H9 (cell line): ENCODE measurements at regions not wholly inside any gene's neighbourhood (a gene's known extent, or its start where the extent isn't known, plus 50 kb on each side); places are given as distances from the start of the nearest gene placed in this dataset.

Source experiments
- DNase-seq: peaks from one replicate; pipeline ENCODE4 v3.0.0-alpha.2; 2017
- H2AFZ ChIP-seq: one replicate; pipeline ENCODE4 v1.6.1; 2013; ENCODE audit warnings: mild to moderate bottlenecking, low read length, control low read depth, moderate library complexity
- H2AK5ac ChIP-seq: 2 replicates; pipeline ENCODE4 v1.6.1; 2013; ENCODE audit warnings: low read length, control low read depth, mixed read lengths; ENCODE audit not compliant: insufficient read length
- H2BK120ac ChIP-seq: one replicate; pipeline ENCODE4 v1.6.1; 2013; ENCODE audit warnings: low read depth, mild to moderate bottlenecking, low read length, control low read depth, inconsistent platforms; ENCODE audit not compliant: poor library complexity, severe bottlenecking
- H2BK12ac ChIP-seq: 2 replicates; pipeline ENCODE4 v1.6.1; 2013; ENCODE audit warnings: low read length, control low read depth, mixed read lengths, low read depth; ENCODE audit not compliant: insufficient read length
- H2BK15ac ChIP-seq: 2 replicates; pipeline ENCODE4 v1.6.1; 2013; ENCODE audit warnings: low read depth, low read length, control low read depth
- H2BK20ac ChIP-seq: one replicate; pipeline ENCODE4 v1.6.1; 2013; ENCODE audit warnings: low read depth, mild to moderate bottlenecking, low read length, control low read depth, inconsistent platforms; ENCODE audit not compliant: poor library complexity, severe bottlenecking
- H2BK5ac ChIP-seq: 2 replicates; pipeline ENCODE4 v1.6.1; 2013; ENCODE audit warnings: low read length, control low read depth, mixed read lengths; ENCODE audit not compliant: insufficient read length
- H3K14ac ChIP-seq: 2 replicates; pipeline ENCODE4 v1.6.1; 2013; ENCODE audit warnings: low read length, control low read depth; ENCODE audit not compliant: insufficient read depth
- H3K18ac ChIP-seq: 2 replicates; pipeline ENCODE4 v1.6.1; 2013; ENCODE audit warnings: low read depth, mild to moderate bottlenecking, mixed read lengths, low read length, control low read depth; ENCODE audit not compliant: insufficient read length
- H3K23ac ChIP-seq: 2 replicates; pipeline ENCODE4 v1.6.1; 2013; ENCODE audit warnings: low read length, control low read depth, mixed read lengths, low read depth; ENCODE audit not compliant: insufficient read length
- H3K23me2 ChIP-seq: 2 replicates; pipeline ENCODE4 v1.6.1; 2013; ENCODE audit warnings: low read depth, mild to moderate bottlenecking, mixed read lengths, low read length, control low read depth; ENCODE audit not compliant: insufficient read length, poor library complexity, severe bottlenecking
- H3K27ac ChIP-seq: 2 replicates; pipeline ENCODE4 v1.5.1; 2013; ENCODE audit warnings: low read length, control low read depth, mixed read lengths, low read depth; ENCODE audit not compliant: insufficient read length
- H3K27me3 ChIP-seq: 2 replicates; pipeline ENCODE4 v1.6.1; 2013; ENCODE audit warnings: low read length, control low read depth, inconsistent platforms; ENCODE audit not compliant: insufficient read depth
- H3K4ac ChIP-seq: 2 replicates; pipeline ENCODE4 v1.6.1; 2013; ENCODE audit warnings: low read depth, mild to moderate bottlenecking, control low read depth, inconsistent platforms, low read length, moderate library complexity
- H3K4me1 ChIP-seq: 2 replicates; pipeline ENCODE4 v1.6.1; 2013; ENCODE audit warnings: low read length, control low read depth, inconsistent platforms; ENCODE audit not compliant: insufficient read depth
- H3K4me2 ChIP-seq: 2 replicates; pipeline ENCODE4 v1.6.1; 2013; ENCODE audit warnings: low read length, control low read depth, mixed read lengths; ENCODE audit not compliant: insufficient read length, insufficient read depth
- H3K56ac ChIP-seq: 2 replicates; pipeline ENCODE4 v1.6.1; 2013; ENCODE audit warnings: low read depth, mild to moderate bottlenecking, mixed read lengths, low read length, control low read depth; ENCODE audit not compliant: insufficient read length
- H3K79me1 ChIP-seq: 2 replicates; pipeline ENCODE4 v1.6.1; 2013; ENCODE audit warnings: low read depth, mild to moderate bottlenecking, moderate library complexity, low read length, control low read depth, inconsistent platforms; ENCODE audit not compliant: insufficient read depth, poor library complexity, severe bottlenecking
- H3K79me2 ChIP-seq: 2 replicates; pipeline ENCODE4 v1.6.1; 2013; ENCODE audit warnings: low read length, control low read depth, inconsistent platforms; ENCODE audit not compliant: insufficient read depth
- H3K9ac ChIP-seq: 2 replicates; pipeline ENCODE4 v1.6.1; 2013; ENCODE audit warnings: low read length, control low read depth, mixed read lengths; ENCODE audit not compliant: insufficient read length; ENCODE audit errors: extremely low read depth
- H3K9me3 ChIP-seq: one replicate; pipeline ENCODE4 v1.6.1; 2013; ENCODE audit warnings: low read depth, low read length, inconsistent platforms; ENCODE audit not compliant: control insufficient read depth
- H3T11ph ChIP-seq: one replicate; pipeline ENCODE4 v1.6.1; 2013; ENCODE audit warnings: mild to moderate bottlenecking, low read length, control low read depth, inconsistent platforms
- H4K20me1 ChIP-seq: one replicate; pipeline ENCODE4 v1.6.1; 2013; ENCODE audit not compliant: control insufficient read depth, insufficient read length, insufficient read depth
- H4K5ac ChIP-seq: 2 replicates; pipeline ENCODE4 v1.6.1; 2013; ENCODE audit warnings: low read depth, mild to moderate bottlenecking, mixed read lengths, low read length, control low read depth; ENCODE audit not compliant: insufficient read length
- H4K8ac ChIP-seq: replicated peaks from 2 replicates; pipeline ENCODE4 v1.6.1; 2013; ENCODE audit warnings: low read length, control low read depth, mixed read lengths, low read depth; ENCODE audit not compliant: insufficient read length
- H4K91ac ChIP-seq: 2 replicates; pipeline ENCODE4 v1.6.1; 2013; ENCODE audit warnings: low read depth, mild to moderate bottlenecking, moderate library complexity, mixed read lengths, low read length, control low read depth; ENCODE audit not compliant: insufficient read length
- H3K27ac Mint-ChIP-seq, 3 experiments: 2 replicates in 2 of 3; 3 replicates in 1 of 3; pipeline ENCODE4 v1.8.0; 2020 to 2021; ENCODE audit warnings: mixed read lengths in 3 of 3, mild to moderate bottlenecking in 1 of 3, moderate library complexity in 1 of 3
- H3K27me3 Mint-ChIP-seq: 2 replicates; pipeline ENCODE4 v1.8.0; 2021; ENCODE audit warnings: low read depth, mild to moderate bottlenecking, moderate library complexity, mixed read lengths
- H3K36me3 Mint-ChIP-seq, 3 experiments: 2 replicates in 2 of 3; 3 replicates in 1 of 3; pipeline ENCODE4 v1.8.0; 2020 to 2021; ENCODE audit warnings: low read depth in 3 of 3, mixed read lengths in 3 of 3; ENCODE audit not compliant: insufficient read depth in 1 of 3
- H3K4me1 Mint-ChIP-seq, 2 experiments: 2 replicates each; pipeline ENCODE4 v1.8.0; 2020; ENCODE audit warnings: mixed read lengths in 2 of 2
- H3K4me3 Mint-ChIP-seq, 2 experiments: 2 replicates in 1 of 2; 3 replicates in 1 of 2; pipeline ENCODE4 v1.8.0; 2020 to 2021; ENCODE audit warnings: mild to moderate bottlenecking in 2 of 2, mixed read lengths in 2 of 2, moderate library complexity in 1 of 2
- H3K9me3 Mint-ChIP-seq, 2 experiments: 2 replicates in 1 of 2; 3 replicates in 1 of 2; pipeline ENCODE4 v1.8.0; 2020; ENCODE audit warnings: mild to moderate bottlenecking in 2 of 2, mixed read lengths in 2 of 2, moderate library complexity in 1 of 2
- CTCF ChIP-seq: fragments of 200-600 bp; sonication (generic); conservative IDR thresholded peaks from 3 replicates; pipeline ENCODE4 v1.8.0; 2021; ENCODE audit warnings: antibody characterized with exemption, mild to moderate bottlenecking
- WGBS: extraction: QIAGEN DNeasy Blood & Tissue Kit; methylation state at CpG from one replicate; pipeline ENCODE4 v1.1.7; 2013; ENCODE audit warnings: missing lambda C conversion rate, low lambda C conversion rate, mixed read lengths; ENCODE audit not compliant: insufficient read length; ENCODE audit errors: extremely low coverage; 5-methylcytosine and 5-hydroxymethylcytosine counted together

GRCh38 chr4:130183766-130184165 lies 1087.8 kb downstream of the C4orf33 start:
- H3K9me3 Mint-ChIP-seq: no peaks in the 10 kb centered on the region; a peak in 2 of 5 replicates
- no peak overlapping the region for H3K23ac ChIP-seq
- H3K27me3 ChIP-seq: no peaks in the 10 kb centered on the region
- H3K27ac ChIP-seq: no peak overlapping the region
- H4K20me1 ChIP-seq: no peaks in the 10 kb centered on the region
- H2BK20ac ChIP-seq: no peak overlapping the region
- no peak overlapping the region for H2AK5ac ChIP-seq
- H3K4me1 Mint-ChIP-seq: peaks cover 26 to 31% of the 10 kb centered on the region in 2 experiments
- no peak overlapping the region for H3K4me3 Mint-ChIP-seq
- H2BK5ac ChIP-seq: no peak overlapping the region
- no peak overlapping the region for H2BK120ac ChIP-seq
- H3K23me2 ChIP-seq: no peaks in the 10 kb centered on the region
- no peaks in the 10 kb centered on the region; the same call in 1 of the 2 replicates for H3K4me1 ChIP-seq
- no peak overlapping the region for H2AFZ ChIP-seq
- H2BK12ac ChIP-seq: no peak overlapping the region
- no peak overlapping the region for H4K5ac ChIP-seq
- no peak overlapping the region for H3K56ac ChIP-seq
- H3K4me2 ChIP-seq: no peak overlapping the region
- H3K14ac ChIP-seq: no peak overlapping the region
- no peak for TF ChIP-seq CTCF
- H3K27me3 Mint-ChIP-seq: no peaks in the 10 kb centered on the region
- no CpG with 5 or more reads among the region's 4 CpGs for WGBS
- H3K79me2 ChIP-seq: no peaks in the 10 kb centered on the region
- H4K8ac ChIP-seq: no peak overlapping the region
- H2BK15ac ChIP-seq: no peak overlapping the region
- no peaks in the 10 kb centered on the region for H3K79me1 ChIP-seq
- 0 out of 7 replicates have a peak overlapping the region, but pooled peaks of 1 of the 3 experiments have one; percentile 0 for H3K27ac Mint-ChIP-seq
- no peak overlapping the region for H3K4ac ChIP-seq
- H3K9ac ChIP-seq: no peak overlapping the region
- H4K91ac ChIP-seq: no peak overlapping the region
- no peak overlapping the region for H3K18ac ChIP-seq
- no peak overlapping the region for H3T11ph ChIP-seq
- H3K9me3 ChIP-seq: no peaks in the 10 kb centered on the region
- H3K36me3 Mint-ChIP-seq: no peaks in the 10 kb centered on the region; a peak in 2 of 7 replicates
- no peak for DNase-seq
